Left colon (tissue), 2 donors: ENCODE measurements at regions not wholly inside any gene's neighbourhood (a gene's known extent, or its start where the extent isn't known, plus 50 kb on each side); places are given as distances from the start of the nearest gene placed in this dataset.
"Not testable (repeated sequence)": the region's sequence is repeated elsewhere in the genome, so short reads cannot be mapped to it uniquely, and the experiment has no call there.

Source experiments
- ATAC-seq: fragments of 200-7000 bp; cut with Tn5 transposase; one replicate; pipeline ENCODE4 v1.9.1; 2020; ENCODE audit warnings: mild to moderate bottlenecking, moderate library complexity
- DNase-seq, 2 donors: peaks; one replicate each; pipeline ENCODE4 v3.0.0-alpha.2; 2020
- intact Hi-C, 2 donors: fragments of 100-400 bp; cut with DNase I in 1 of 2; cut with micrococcal nuclease in 1 of 2; formaldehyde crosslinking; loops; one replicate each; pipeline versions ENCODE4 v1.11.2 to v1.14.0; 2022; cut with DNase I, micrococcal nuclease
- microRNA-seq, 2 donors: library from miRNA; unstranded; fragments of <30 nt; microRNA quantifications; one replicate each; pipeline versions ENCODE4 v1.1.0 to v1.2.0, GENCODE V29; 2020
- donor health status: DM: no; HTN: no; CAD: no.
- donor health status: DM: yes; HTN: yes; CAD: no.

- no peak for DNase-seq
- ATAC-seq = no peak
- intact Hi-C loops = no loop called here
These were observed 80.5 kb upstream of the DHRSX start for GRCh38 chrX:2581296-2581695.

GRCh38 chrX:2578864-2579263 is 78.1 kb upstream of the DHRSX start:
- DNase-seq (no peak), ATAC-seq (no peak)
- intact Hi-C loops = no loop called here

GRCh38 chrX:2577844-2578466 is 77.2 kb upstream of the DHRSX start:
- DNase-seq (no peak), ATAC-seq (no peak)
- intact Hi-C loops = no loop called here

GRCh38 chrX:2576793-2577192 is 76.0 kb upstream of the DHRSX start:
- no peak for ATAC-seq
- intact Hi-C loops = no loop called here
- DNase-seq = no peak

GRCh38 chrX:2574271-2574670 is 73.5 kb upstream of the DHRSX start:
- intact Hi-C loops = no loop called here

GRCh38 chrX:2572740-2573139 is 72.0 kb upstream of the DHRSX start:
- DNase-seq (no peak), ATAC-seq (no peak)
- intact Hi-C loops = no loop called here

More at GRCh38 chrX:2574271-2574670, 73.5 kb upstream of the DHRSX start:
- ATAC-seq = no peak
- DNase-seq = no peak

- ATAC-seq (no peak), DNase-seq (no peak)
- intact Hi-C loops = no loop called here
These were observed 67.3 kb upstream of the DHRSX start for GRCh38 chrX:2568125-2568524.

- no peak for DNase-seq
- ATAC-seq = no peak
- intact Hi-C loops = no loop called here
These were observed 65.3 kb upstream of the DHRSX start for GRCh38 chrX:2566055-2566454.

- intact Hi-C loops = no loop called here
- ATAC-seq = no peak
- DNase-seq = no peak
These were observed 60.7 kb upstream of the DHRSX start for GRCh38 chrX:2561456-2561855.

- no peak for ATAC-seq
- no peak for DNase-seq
- intact Hi-C loops = no loop called here
These were observed 58.3 kb upstream of the DHRSX start for GRCh38 chrX:2559124-2559523.

- intact Hi-C loops = no loop called here
- ATAC-seq = no peak
These were observed 54.1 kb upstream of the DHRSX start for GRCh38 chrX:2554891-2555290.

GRCh38 chrX:2554066-2554465 is 53.3 kb upstream of the DHRSX start:
- intact Hi-C loops, DNase-seq, ATAC-seq: not testable (repeated sequence)

More at GRCh38 chrX:2554891-2555290, 54.1 kb upstream of the DHRSX start:
- DNase-seq = no peak

GRCh38 chrX:2552621-2553201 is 51.9 kb upstream of the DHRSX start:
- DNase-seq = no peak
- intact Hi-C loops = no loop called here
- ATAC-seq = no peak

GRCh38 chrX:2550328-2551020 is 49.7 kb upstream of the DHRSX start:
- ATAC-seq (peak; percentile 85), DNase-seq (peak in 1 of 2 donors; percentile 34)
- intact Hi-C loops = no loop called here

Small RNAs in the stretch of these regions (microRNA-seq; reads per million reads assigned to microRNA genes)
- 0 reads per million in 2 donors for gene MIR6089
